GM21360 (cell line): ENCODE measurements at regions not wholly inside any gene's neighbourhood (a gene's known extent, or its start where the extent isn't known, plus 50 kb on each side); places are given as distances from the start of the nearest gene placed in this dataset.
A peak's percentile ranks its signal among the peaks of the same experiment; 100 is the strongest.
"Not testable (repeated sequence)": the region's sequence is repeated elsewhere in the genome, so short reads cannot be mapped to it uniquely, and the experiment has no call there.

Experiments used
- ATAC-seq: cut with Tn5 transposase; IDR thresholded peaks from one replicate; pipeline ENCODE4 v1.9.1; 2021; ENCODE audit warnings: mild to moderate bottlenecking, moderate library complexity; ENCODE audit not compliant: unreplicated experiment

- no peak for ATAC-seq
These were observed 72.1 kb downstream of the AKR1C4 start for GRCh38 chr10:5268743-5269142.

GRCh38 chr10:5269791-5270190 lies 73.2 kb downstream of the AKR1C4 start:
- ATAC-seq: no peak

GRCh38 chr10:5271526-5271925 lies 74.9 kb downstream of the AKR1C4 start:
- no peak for ATAC-seq

GRCh38 chr10:5272065-5272803 lies 75.6 kb downstream of the AKR1C4 start:
- no peak for ATAC-seq

GRCh38 chr10:5274795-5275194 lies 78.2 kb downstream of the AKR1C4 start:
- ATAC-seq: no peak

- no peak for ATAC-seq
These were observed 83.4 kb upstream of the UCN3 start for GRCh38 chr10:5281356-5281755.

GRCh38 chr10:5282137-5282536 lies 82.6 kb upstream of the UCN3 start:
- ATAC-seq: no peak

- ATAC-seq: peak; percentile 80
These were observed 81.2 kb upstream of the UCN3 start for GRCh38 chr10:5283305-5284158.

GRCh38 chr10:5284311-5285057 lies 80.3 kb upstream of the UCN3 start:
- peak; percentile 44 for ATAC-seq

- no peak for ATAC-seq
These were observed 79.6 kb upstream of the UCN3 start for GRCh38 chr10:5285186-5285585.

GRCh38 chr10:5288359-5288758 lies 76.4 kb upstream of the UCN3 start:
- no peak for ATAC-seq

GRCh38 chr10:5289228-5289627 lies 75.5 kb upstream of the UCN3 start:
- not testable (repeated sequence) for ATAC-seq

GRCh38 chr10:5291501-5292195 lies 73.1 kb upstream of the UCN3 start:
- ATAC-seq: no peak

- no peak for ATAC-seq
These were observed 72.5 kb upstream of the UCN3 start for GRCh38 chr10:5292196-5292735.

- not testable (repeated sequence) for ATAC-seq
These were observed 71.8 kb upstream of the UCN3 start for GRCh38 chr10:5292970-5293369.

GRCh38 chr10:5293691-5294550 lies 70.8 kb upstream of the UCN3 start:
- ATAC-seq: peak; percentile 57

- ATAC-seq: no peak
These were observed 67.3 kb upstream of the UCN3 start for GRCh38 chr10:5297466-5297865.

GRCh38 chr10:5297996-5298395 lies 66.8 kb upstream of the UCN3 start:
- no peak for ATAC-seq

- ATAC-seq: no peak
These were observed 64.8 kb upstream of the UCN3 start for GRCh38 chr10:5299950-5300349.

- no peak for ATAC-seq
These were observed 61.3 kb upstream of the UCN3 start for GRCh38 chr10:5303504-5303903.
